ENCODE measurements at regions not wholly inside any gene's neighbourhood (a gene's known extent, or its start where the extent isn't known, plus 50 kb on each side); places are given as distances from the start of the nearest gene placed in this dataset.

DNA sequence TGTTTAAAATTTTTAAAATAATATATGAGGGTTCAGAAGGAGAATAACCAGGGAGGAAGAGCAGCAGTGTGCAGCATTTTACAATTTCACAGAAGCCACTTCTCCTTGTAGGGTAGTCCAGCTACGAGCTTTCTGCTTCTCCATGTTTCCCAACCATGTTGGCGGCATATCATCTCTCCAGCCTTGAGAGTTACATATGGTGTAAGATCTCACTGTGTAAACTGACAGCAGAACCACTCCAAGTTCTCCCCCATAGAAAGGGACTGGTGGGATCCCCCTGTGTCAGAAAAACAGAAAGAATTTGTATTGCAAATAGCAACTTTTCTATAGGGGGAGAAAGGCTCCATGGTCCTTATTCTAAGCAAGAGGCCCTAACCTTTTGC, 266.8 kb upstream of the ACVR2A start:
- TF ChIP-seq, protein P1, sequence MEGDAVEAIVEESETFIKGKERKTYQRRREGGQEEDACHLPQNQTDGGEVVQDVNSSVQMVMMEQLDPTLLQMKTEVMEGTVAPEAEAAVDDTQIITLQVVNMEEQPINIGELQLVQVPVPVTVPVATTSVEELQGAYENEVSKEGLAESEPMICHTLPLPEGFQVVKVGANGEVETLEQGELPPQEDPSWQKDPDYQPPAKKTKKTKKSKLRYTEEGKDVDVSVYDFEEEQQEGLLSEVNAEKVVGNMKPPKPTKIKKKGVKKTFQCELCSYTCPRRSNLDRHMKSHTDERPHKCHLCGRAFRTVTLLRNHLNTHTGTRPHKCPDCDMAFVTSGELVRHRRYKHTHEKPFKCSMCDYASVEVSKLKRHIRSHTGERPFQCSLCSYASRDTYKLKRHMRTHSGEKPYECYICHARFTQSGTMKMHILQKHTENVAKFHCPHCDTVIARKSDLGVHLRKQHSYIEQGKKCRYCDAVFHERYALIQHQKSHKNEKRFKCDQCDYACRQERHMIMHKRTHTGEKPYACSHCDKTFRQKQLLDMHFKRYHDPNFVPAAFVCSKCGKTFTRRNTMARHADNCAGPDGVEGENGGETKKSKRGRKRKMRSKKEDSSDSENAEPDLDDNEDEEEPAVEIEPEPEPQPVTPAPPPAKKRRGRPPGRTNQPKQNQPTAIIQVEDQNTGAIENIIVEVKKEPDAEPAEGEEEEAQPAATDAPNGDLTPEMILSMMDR (conservative IDR thresholded peaks at IDR 0.05; ENCODE audit: low read depth, low read length), result no peak
- TF ChIP-seq EZH2 (IDR thresholded peaks at IDR 0.05; ENCODE audit: borderline replicate concordance, low read depth, low read length, poor library complexity, severe bottlenecking), result no peak
